ENCODE measurements at regions not wholly inside any gene's neighbourhood (a gene's known extent, or its start where the extent isn't known, plus 50 kb on each side); places are given as distances from the start of the nearest gene placed in this dataset.

DNA sequence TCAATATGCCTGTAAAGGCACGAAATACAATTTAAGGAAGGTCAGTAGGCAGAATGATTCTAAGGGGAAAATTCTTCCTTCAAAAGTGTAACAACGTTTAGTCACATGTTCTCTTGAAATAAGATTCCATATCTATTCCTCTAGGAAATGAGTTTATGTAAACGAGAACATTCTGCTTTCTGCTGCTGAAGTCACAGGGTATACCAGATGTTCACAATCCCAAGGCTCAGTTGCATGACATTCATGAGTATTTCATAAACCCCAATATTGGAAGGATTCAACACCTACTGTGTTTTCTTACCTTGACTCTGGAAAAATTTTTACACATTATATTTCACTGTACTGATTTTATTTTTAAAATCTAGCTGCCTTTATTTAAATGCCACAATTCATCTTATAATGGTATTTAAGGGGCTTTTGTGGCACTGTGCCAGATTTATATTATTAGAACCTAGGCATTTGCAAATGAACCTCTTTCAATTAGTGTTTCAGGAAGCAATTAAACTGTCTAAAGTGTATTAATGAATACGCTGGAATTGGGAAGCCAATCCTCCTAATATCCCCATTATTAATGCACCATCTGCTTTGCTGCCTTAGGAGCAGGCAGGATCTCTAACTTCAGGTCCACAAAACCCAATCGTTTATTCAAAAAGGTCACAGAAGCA is 542.6 kb upstream of the KLHL29 start:
- ATAC-seq: peak; percentile 49 to 73 (median 52)
- H3K27me3 ChIP-seq: no peaks in the 10 kb centered on the region
- H3K4me3 ChIP-seq: no peak overlapping the region
- no peaks in the 10 kb centered on the region for H3K4me1 ChIP-seq
- peak in 1 of 6 donors; percentile 11 for DNase-seq
- H3K27ac ChIP-seq: no peak overlapping the region
- FAIRE-seq: no peak
- TF ChIP-seq, protein P1, sequence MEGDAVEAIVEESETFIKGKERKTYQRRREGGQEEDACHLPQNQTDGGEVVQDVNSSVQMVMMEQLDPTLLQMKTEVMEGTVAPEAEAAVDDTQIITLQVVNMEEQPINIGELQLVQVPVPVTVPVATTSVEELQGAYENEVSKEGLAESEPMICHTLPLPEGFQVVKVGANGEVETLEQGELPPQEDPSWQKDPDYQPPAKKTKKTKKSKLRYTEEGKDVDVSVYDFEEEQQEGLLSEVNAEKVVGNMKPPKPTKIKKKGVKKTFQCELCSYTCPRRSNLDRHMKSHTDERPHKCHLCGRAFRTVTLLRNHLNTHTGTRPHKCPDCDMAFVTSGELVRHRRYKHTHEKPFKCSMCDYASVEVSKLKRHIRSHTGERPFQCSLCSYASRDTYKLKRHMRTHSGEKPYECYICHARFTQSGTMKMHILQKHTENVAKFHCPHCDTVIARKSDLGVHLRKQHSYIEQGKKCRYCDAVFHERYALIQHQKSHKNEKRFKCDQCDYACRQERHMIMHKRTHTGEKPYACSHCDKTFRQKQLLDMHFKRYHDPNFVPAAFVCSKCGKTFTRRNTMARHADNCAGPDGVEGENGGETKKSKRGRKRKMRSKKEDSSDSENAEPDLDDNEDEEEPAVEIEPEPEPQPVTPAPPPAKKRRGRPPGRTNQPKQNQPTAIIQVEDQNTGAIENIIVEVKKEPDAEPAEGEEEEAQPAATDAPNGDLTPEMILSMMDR (IDR thresholded peaks at IDR 0.05): no peak
- 52 to 55% methylated on average over 5 of the region's 5 CpGs for WGBS, 2 donors
- intact Hi-C loops (cut with DNase I): no loop called here
- H3K9me3 ChIP-seq: no peaks in the 10 kb centered on the region
- no peaks in the 10 kb centered on the region for H3K36me3 ChIP-seq

DNA sequence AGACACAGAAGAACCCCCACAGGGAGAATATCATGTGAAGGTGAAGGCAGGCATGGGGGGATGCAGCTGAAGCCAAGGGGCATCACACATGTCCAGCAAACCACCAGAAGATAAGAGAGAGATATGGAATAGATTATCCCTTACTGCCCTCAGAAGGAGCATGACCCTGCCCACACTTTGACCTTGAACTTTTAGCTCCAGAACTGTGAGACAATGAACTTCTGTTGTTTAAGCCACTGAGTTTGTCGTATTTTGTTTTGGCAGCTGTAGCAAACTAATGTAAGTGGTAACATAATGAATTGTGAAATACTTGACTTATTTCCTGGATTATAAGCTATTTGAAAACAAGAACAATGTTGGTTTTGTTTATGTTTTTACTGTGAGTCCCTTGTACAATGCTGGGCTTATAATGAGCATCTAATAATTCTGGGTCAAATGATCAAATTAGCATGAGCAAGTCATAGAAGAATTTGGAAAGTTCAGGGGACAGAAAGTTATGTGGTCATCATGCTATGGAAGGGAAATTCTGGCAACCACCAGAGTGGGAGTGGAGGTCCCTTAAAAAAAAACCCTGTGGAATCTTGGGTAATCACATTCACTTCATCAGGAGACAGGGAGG is 541.0 kb upstream of the KLHL29 start:
- Histone ChIP-seq H3K27ac (no peak overlapping the region), H3K4me3 (no peak overlapping the region), H3K36me3 (no peaks in the 10 kb centered on the region), H3K9me3 (no peaks in the 10 kb centered on the region), H3K27me3 (no peaks in the 10 kb centered on the region), H3K4me1 (no peaks in the 10 kb centered on the region)
- intact Hi-C loops (cut with DNase I): no loop called here
- ATAC-seq (no peak), DNase-seq (no peak), FAIRE-seq (no peak)
- WGBS, 2 donors: 10 to 19% methylated on average over 1 of the region's 1 CpG
- TF ChIP-seq, protein P1 (IDR thresholded peaks at IDR 0.05): no peak

- no peak for DNase-seq
- H3K9me3 ChIP-seq: no peaks in the 10 kb centered on the region
- no peak overlapping the region for H3K27ac ChIP-seq
- TF ChIP-seq, protein P1 (IDR thresholded peaks at IDR 0.05): no peak
- no peaks in the 10 kb centered on the region for H3K4me1 ChIP-seq
- 80 to 89% methylated on average over 7 of the region's 7 CpGs for WGBS, 2 donors
- FAIRE-seq: no peak
- intact Hi-C loops (cut with DNase I): no loop called here
- H3K4me3 ChIP-seq: no peak overlapping the region
- no peaks in the 10 kb centered on the region for H3K27me3 ChIP-seq
- ATAC-seq: no peak
- no peaks in the 10 kb centered on the region for H3K36me3 ChIP-seq
Observed at GRCh38 chr2:22850310-22850709, 534.7 kb upstream of the KLHL29 start.

- no peak overlapping the region for H3K27ac ChIP-seq
- FAIRE-seq: no peak
Observed at GRCh38 chr2:22854588-22854987, 530.4 kb upstream of the KLHL29 start.

More at GRCh38 chr2:22854588-22854987, 530.4 kb upstream of the KLHL29 start:
- H3K4me3 ChIP-seq: no peak overlapping the region
- intact Hi-C loops (cut with DNase I): no loop called here
- TF ChIP-seq, protein P1 (IDR thresholded peaks at IDR 0.05): no peak
- H3K36me3 ChIP-seq: no peaks in the 10 kb centered on the region
- H3K27me3 ChIP-seq: no peaks in the 10 kb centered on the region
- ATAC-seq: no peak
- no peaks in the 10 kb centered on the region for H3K9me3 ChIP-seq
- 54 to 57% methylated on average over 3 of the region's 3 CpGs for WGBS, 2 donors
- no peaks in the 10 kb centered on the region for H3K4me1 ChIP-seq
- no peak for DNase-seq

Data from pancreas (tissue), 10 donors.